Caco-2 (cell line): ENCODE measurements at regions not wholly inside any gene's neighbourhood (a gene's known extent, or its start where the extent isn't known, plus 50 kb on each side); places are given as distances from the start of the nearest gene placed in this dataset.

Source experiments
- BruUV-seq: library from RNA; stranded (reverse); fragments of 400-500 nt; replicated peaks from 2 replicates; lab custom pipeline; 2021; lab: Mats Ljungman, UMichigan
- CTCF ChIA-PET: fragments of 300-600 bp; sonication (Branson Sonifier 250); formaldehyde crosslinking; loops from one replicate; lab custom pipeline; 2022; ENCODE audit warnings: antibody characterized with exemption; lab: Charles Lee
- POLR2A ChIA-PET: fragments of 300-600 bp; sonication (Branson Sonifier 250); formaldehyde crosslinking; loops from one replicate; lab custom pipeline; 2022; ENCODE audit warnings: antibody characterized with exemption; lab: Charles Lee
- DNase-seq, 2 experiments: peaks; one replicate each; pipeline versions ENCODE4 v3.0.0 to v3.0.0-alpha.2; 2020 to 2022
- H3K27me3 ChIP-seq: replicated peaks from 2 replicates; pipeline ENCODE4 v1.6.0; 2011; ENCODE audit warnings: low read length; ENCODE audit not compliant: control insufficient read depth, insufficient read depth
- H3K36me3 ChIP-seq: 2 replicates; pipeline ENCODE4 v1.5.1; 2011; ENCODE audit warnings: low read length; ENCODE audit not compliant: control insufficient read depth, insufficient read depth
- H3K4me1 ChIP-seq: fragments of 250-450 bp; sonication (Bioruptor Pico); 2 replicates; pipeline ENCODE4 v1.5.1; 2020; ENCODE audit warnings: mild to moderate bottlenecking
- H3K4me3 ChIP-seq: 2 replicates; pipeline ENCODE4 v1.5.1; 2011; ENCODE audit warnings: low read depth, mild to moderate bottlenecking, control low read depth, low read length
- H3K9me3 ChIP-seq: fragments of 250-450 bp; sonication (Bioruptor Pico); 2 replicates; pipeline ENCODE4 v1.5.1; 2020; ENCODE audit warnings: mild to moderate bottlenecking, moderate library complexity
- H3K27ac Mint-ChIP-seq: one replicate; pipeline ENCODE4 v1.8.0; 2022; ENCODE audit warnings: mixed read lengths; ENCODE audit not compliant: unreplicated experiment
- H3K27me3 Mint-ChIP-seq: one replicate; pipeline ENCODE4 v1.8.0; 2022; ENCODE audit warnings: mixed read lengths; ENCODE audit not compliant: insufficient read depth, unreplicated experiment
- H3K36me3 Mint-ChIP-seq: one replicate; pipeline ENCODE4 v1.8.0; 2022; ENCODE audit warnings: mild to moderate bottlenecking, mixed read lengths; ENCODE audit not compliant: insufficient read depth, unreplicated experiment
- H3K4me1 Mint-ChIP-seq: one replicate; pipeline ENCODE4 v1.8.0; 2022; ENCODE audit warnings: low read depth, mixed read lengths; ENCODE audit not compliant: unreplicated experiment
- H3K4me3 Mint-ChIP-seq: one replicate; pipeline ENCODE4 v1.8.0; 2022; ENCODE audit warnings: mild to moderate bottlenecking, moderate library complexity, mixed read lengths; ENCODE audit not compliant: unreplicated experiment
- H3K9me3 Mint-ChIP-seq: one replicate; pipeline ENCODE4 v1.8.0; 2022; ENCODE audit warnings: mixed read lengths; ENCODE audit not compliant: unreplicated experiment
- CTCF ChIP-seq, 2 experiments: fragments of 200-600 bp in 1 of 2; IDR thresholded peaks; 1 replicate in 1 of 2; 2 replicates in 1 of 2; pipeline versions ENCODE4 v1.5.1 to v1.8.0; 2011 to 2022; ENCODE audit warnings: antibody characterized with exemption in 1 of 2, control low read depth in 1 of 2, inconsistent platforms in 1 of 2, low read depth in 1 of 2, low read length in 1 of 2, mild to moderate bottlenecking in 1 of 2, moderate library complexity in 1 of 2; ENCODE audit not compliant: insufficient read depth in 1 of 2, severe bottlenecking in 1 of 2, unreplicated experiment in 1 of 2
- intact Hi-C: fragments of 100-400 bp; cut with micrococcal nuclease; formaldehyde crosslinking; loops from one replicate; pipeline ENCODE4 v1.10.0; 2022; ENCODE audit not compliant: unreplicated experiment

- H3K9me3 ChIP-seq: peaks cover 2% of the 10 kb centered on the region; the same call in 1 of the 2 replicates
- Mint-ChIP-seq H3K9me3 (no peaks in the 10 kb centered on the region), H3K4me3 (no peak overlapping the region), H3K36me3 (no peaks in the 10 kb centered on the region), H3K4me1 (no peaks in the 10 kb centered on the region), H3K27ac (no peak overlapping the region), H3K27me3 (no peaks in the 10 kb centered on the region)
- no peaks in the 10 kb centered on the region for H3K4me1 ChIP-seq
- H3K27me3 ChIP-seq: no peaks in the 10 kb centered on the region
- no peak overlapping the region for H3K4me3 ChIP-seq
- intact Hi-C loops: no loop called here
- ChIA-PET POLR2A (no interaction called here), CTCF (no interaction called here)
- DNase-seq: no peak
- no peak for TF ChIP-seq CTCF (IDR thresholded peaks at IDR 0.05; ENCODE audit: insufficient read depth in 1 of 2, low read depth in 1 of 2, low read length in 1 of 2, severe bottlenecking in 1 of 2, unreplicated experiment in 1 of 2)
- no TSS peak for BruUV-seq
- no peaks in the 10 kb centered on the region for H3K36me3 ChIP-seq
These were observed 221.1 kb upstream of the NUDT12 start for GRCh38 chr5:103783669-103784068.

GRCh38 chr5:103780794-103781193 is 218.2 kb upstream of the NUDT12 start:
- H3K36me3 Mint-ChIP-seq: no peaks in the 10 kb centered on the region
- no peak overlapping the region for H3K4me3 Mint-ChIP-seq
- CTCF ChIA-PET: no interaction called here
- no peaks in the 10 kb centered on the region for H3K36me3 ChIP-seq
- H3K27ac Mint-ChIP-seq: no peak overlapping the region
- H3K27me3 Mint-ChIP-seq: no peaks in the 10 kb centered on the region
- H3K4me1 Mint-ChIP-seq: no peaks in the 10 kb centered on the region
- TF ChIP-seq CTCF (IDR thresholded peaks at IDR 0.05; ENCODE audit: insufficient read depth in 1 of 2, low read depth in 1 of 2, low read length in 1 of 2, severe bottlenecking in 1 of 2, unreplicated experiment in 1 of 2): no peak
- H3K27me3 ChIP-seq: no peaks in the 10 kb centered on the region
- intact Hi-C loops: no loop called here
- H3K9me3 Mint-ChIP-seq: no peaks in the 10 kb centered on the region
- BruUV-seq: no TSS peak
- H3K4me1 ChIP-seq: no peaks in the 10 kb centered on the region
- H3K4me3 ChIP-seq: no peak overlapping the region
- H3K9me3 ChIP-seq: no peaks in the 10 kb centered on the region
- DNase-seq: no peak
- POLR2A ChIA-PET: no interaction called here

- Histone ChIP-seq H3K4me3 (no peak overlapping the region), H3K9me3 (no peaks in the 10 kb centered on the region), H3K27me3 (no peaks in the 10 kb centered on the region), H3K4me1 (no peaks in the 10 kb centered on the region), H3K36me3 (no peaks in the 10 kb centered on the region)
- intact Hi-C loops: no loop called here
- no peaks in the 10 kb centered on the region for H3K9me3 Mint-ChIP-seq
- no peak overlapping the region for H3K4me3 Mint-ChIP-seq
- no peak for DNase-seq
- H3K27ac Mint-ChIP-seq: no peak overlapping the region
- no peaks in the 10 kb centered on the region for H3K4me1 Mint-ChIP-seq
- no peak for TF ChIP-seq CTCF (IDR thresholded peaks at IDR 0.05; ENCODE audit: insufficient read depth in 1 of 2, low read depth in 1 of 2, low read length in 1 of 2, severe bottlenecking in 1 of 2, unreplicated experiment in 1 of 2)
- H3K36me3 Mint-ChIP-seq: no peaks in the 10 kb centered on the region
- H3K27me3 Mint-ChIP-seq: no peaks in the 10 kb centered on the region
- ChIA-PET CTCF (no interaction called here), POLR2A (interaction anchor here (0.6 kb wide), 1 partner anchor 435 kb away, joined by 3 read pairs; no protein-coding TSS in a partner anchor)
- BruUV-seq: no TSS peak
These were observed 212.1 kb upstream of the NUDT12 start for GRCh38 chr5:103774721-103775120.
